Upper lobe of right lung (tissue), 1 donor: ENCODE measurements at regions not wholly inside any gene's neighbourhood (a gene's known extent, or its start where the extent isn't known, plus 50 kb on each side); places are given as distances from the start of the nearest gene placed in this dataset.

Experiments used
- ATAC-seq: fragments of 200-7000 bp; cut with Tn5 transposase; one replicate; pipeline ENCODE4 v1.9.1; 2020; ENCODE audit warnings: mild to moderate bottlenecking, moderate library complexity
- DNase-seq: peaks from one replicate; pipeline ENCODE4 v3.0.0-alpha.2; 2020
- H3K27ac ChIP-seq: fragments of 200-600 bp; one replicate; pipeline ENCODE4 v1.8.0; 2022
- H3K27me3 ChIP-seq: fragments of 200-600 bp; one replicate; pipeline ENCODE4 v1.8.0; 2022; ENCODE audit warnings: mild to moderate bottlenecking
- H3K36me3 ChIP-seq: fragments of 200-600 bp; one replicate; pipeline ENCODE4 v1.8.0; 2022
- H3K4me1 ChIP-seq: fragments of 200-600 bp; one replicate; pipeline ENCODE4 v1.8.0; 2022
- H3K4me3 ChIP-seq: fragments of 200-600 bp; one replicate; pipeline ENCODE4 v1.8.0; 2022; ENCODE audit warnings: mild to moderate bottlenecking
- H3K9me3 ChIP-seq: fragments of 200-600 bp; one replicate; pipeline ENCODE4 v1.8.0; 2022
- CTCF ChIP-seq: fragments of 200-600 bp; IDR thresholded peaks from one replicate; pipeline ENCODE4 v1.8.0; 2022; ENCODE audit warnings: antibody characterized with exemption
- intact Hi-C: fragments of 100-400 bp; cut with DNase I; formaldehyde crosslinking; loops from one replicate; pipeline ENCODE4 v1.11.0; 2022
- donor health status: DM: no; HTN: yes; CAD: no; lungs with severe emphysema.

DNA sequence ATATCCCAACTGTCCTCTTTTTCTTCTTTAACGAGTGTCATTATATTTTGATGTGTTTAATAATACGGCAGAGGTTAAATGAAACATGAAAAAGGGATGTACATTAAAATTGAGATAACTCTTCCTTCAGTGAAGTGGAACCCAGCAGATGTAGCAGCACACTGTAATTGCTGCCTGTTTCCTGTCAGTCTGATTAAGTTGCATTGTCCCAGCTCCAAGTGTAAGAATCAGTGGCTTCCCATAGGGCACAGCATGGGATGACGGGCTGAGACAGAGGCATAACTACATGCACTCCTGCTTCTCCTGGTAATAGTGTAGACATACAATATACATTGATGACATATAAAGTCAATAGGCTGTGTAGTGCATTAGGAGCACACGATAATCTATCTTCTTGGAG, 175.8 kb upstream of the TCF4 start:
- Histone ChIP-seq H3K27me3 (no peaks in the 10 kb centered on the region), H3K4me1 (no peaks in the 10 kb centered on the region), H3K36me3 (no peaks in the 10 kb centered on the region), H3K27ac (no peak overlapping the region), H3K9me3 (no peaks in the 10 kb centered on the region), H3K4me3 (no peak overlapping the region)
- TF ChIP-seq CTCF, result no peak
- no peak for ATAC-seq
- no peak for DNase-seq
- intact Hi-C loops, result no loop called here

- no peak for TF ChIP-seq CTCF
- ATAC-seq, result no peak
Measured at GRCh38 chr18:55763298-55763697, 175.3 kb upstream of the TCF4 start.

DNA sequence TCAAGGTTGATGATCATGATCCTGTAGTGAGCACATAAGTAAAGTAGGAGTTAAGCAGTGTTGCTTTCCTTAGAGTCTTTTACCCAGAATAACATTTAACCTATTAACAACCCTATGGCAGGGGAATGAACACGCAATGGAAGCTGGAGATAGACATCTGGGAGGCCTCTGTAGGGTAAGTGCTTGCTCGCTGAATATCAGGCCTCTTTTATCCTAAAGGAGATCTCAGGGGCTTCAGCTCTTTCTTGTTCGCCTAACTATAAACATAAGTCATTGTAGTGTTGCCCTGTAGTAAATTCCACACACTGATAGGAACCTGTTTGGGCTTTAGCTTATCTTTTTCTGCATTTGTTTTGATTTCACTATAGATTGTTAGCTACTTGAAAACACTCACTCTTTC, 174.4 kb upstream of the TCF4 start:
- Histone ChIP-seq H3K4me3 (no peak overlapping the region), H3K4me1 (no peaks in the 10 kb centered on the region), H3K27me3 (no peaks in the 10 kb centered on the region), H3K36me3 (no peaks in the 10 kb centered on the region), H3K27ac (no peak overlapping the region), H3K9me3 (no peaks in the 10 kb centered on the region)
- TF ChIP-seq CTCF, result no peak
- no peak for DNase-seq
- ATAC-seq, result no peak
- intact Hi-C loops, result no loop called here

More at GRCh38 chr18:55763298-55763697, 175.3 kb upstream of the TCF4 start:
- H3K36me3 ChIP-seq, result no peaks in the 10 kb centered on the region
- H3K27ac ChIP-seq, result no peak overlapping the region
- H3K9me3 ChIP-seq, result no peaks in the 10 kb centered on the region
- no peaks in the 10 kb centered on the region for H3K4me1 ChIP-seq
- no peaks in the 10 kb centered on the region for H3K27me3 ChIP-seq
- no peak for DNase-seq
- intact Hi-C loops, result no loop called here
- H3K4me3 ChIP-seq, result no peak overlapping the region

DNA sequence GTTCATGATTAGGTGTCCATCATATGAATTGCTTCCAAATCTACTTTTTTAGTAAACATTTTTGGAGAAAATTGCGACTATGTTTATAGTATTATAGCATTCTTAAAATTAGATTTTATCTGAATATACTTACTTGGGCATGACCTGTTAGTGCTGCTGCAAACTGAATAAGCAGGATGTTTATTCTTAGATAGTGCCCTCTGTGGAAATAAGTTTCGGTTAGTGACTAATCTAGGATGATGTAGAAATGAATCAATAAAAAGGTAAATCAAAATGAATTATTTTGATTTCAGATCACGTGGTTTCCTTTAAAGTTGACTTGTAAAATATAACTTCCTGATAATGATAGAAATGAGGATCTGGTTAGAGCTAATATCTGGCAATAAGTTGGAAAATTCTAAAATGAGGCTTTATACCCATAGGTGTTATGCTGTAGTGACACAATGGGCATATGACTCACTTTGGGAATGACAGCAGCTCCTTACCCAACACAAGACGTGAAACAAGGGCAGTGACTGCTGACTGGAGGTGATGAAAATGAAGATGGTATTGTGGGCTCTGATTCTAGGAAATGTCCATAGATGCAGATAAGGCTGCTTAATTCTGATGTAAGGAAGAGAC, 165.8 kb upstream of the TCF4 start:
- no peak overlapping the region for H3K27ac ChIP-seq
- ATAC-seq, result no peak
- no peaks in the 10 kb centered on the region for H3K4me1 ChIP-seq
- DNase-seq, result no peak
- no peaks in the 10 kb centered on the region for H3K9me3 ChIP-seq
- no peaks in the 10 kb centered on the region for H3K36me3 ChIP-seq
- TF ChIP-seq CTCF, result no peak
- H3K27me3 ChIP-seq, result no peaks in the 10 kb centered on the region
- intact Hi-C loops, result no loop called here
- H3K4me3 ChIP-seq, result no peak overlapping the region

DNA sequence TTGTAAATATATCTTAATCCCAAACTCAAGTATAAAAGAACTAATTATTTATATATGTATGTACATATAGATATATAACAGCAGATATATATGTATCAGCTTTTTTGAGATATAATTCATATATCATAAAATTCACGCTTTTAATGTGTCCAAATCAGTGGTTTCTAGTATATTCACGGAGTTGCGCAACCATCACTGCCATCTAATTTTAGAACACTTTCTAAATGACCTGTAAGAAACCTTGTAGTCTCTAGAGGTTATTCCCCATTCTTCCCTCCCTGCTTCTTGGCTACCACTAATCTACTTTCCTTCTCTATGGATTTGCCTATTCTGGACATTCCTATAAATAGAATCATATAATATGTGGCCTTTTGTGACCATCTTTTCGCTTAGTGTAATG, 163.5 kb upstream of the TCF4 start:
- TF ChIP-seq CTCF, result no peak
- H3K27me3 ChIP-seq, result no peaks in the 10 kb centered on the region
- no peaks in the 10 kb centered on the region for H3K9me3 ChIP-seq
- H3K36me3 ChIP-seq, result no peaks in the 10 kb centered on the region
- DNase-seq (no peak), ATAC-seq (no peak)
- no peaks in the 10 kb centered on the region for H3K4me1 ChIP-seq
- H3K4me3 ChIP-seq, result no peak overlapping the region
- intact Hi-C loops, result no loop called here
- no peak overlapping the region for H3K27ac ChIP-seq

DNA sequence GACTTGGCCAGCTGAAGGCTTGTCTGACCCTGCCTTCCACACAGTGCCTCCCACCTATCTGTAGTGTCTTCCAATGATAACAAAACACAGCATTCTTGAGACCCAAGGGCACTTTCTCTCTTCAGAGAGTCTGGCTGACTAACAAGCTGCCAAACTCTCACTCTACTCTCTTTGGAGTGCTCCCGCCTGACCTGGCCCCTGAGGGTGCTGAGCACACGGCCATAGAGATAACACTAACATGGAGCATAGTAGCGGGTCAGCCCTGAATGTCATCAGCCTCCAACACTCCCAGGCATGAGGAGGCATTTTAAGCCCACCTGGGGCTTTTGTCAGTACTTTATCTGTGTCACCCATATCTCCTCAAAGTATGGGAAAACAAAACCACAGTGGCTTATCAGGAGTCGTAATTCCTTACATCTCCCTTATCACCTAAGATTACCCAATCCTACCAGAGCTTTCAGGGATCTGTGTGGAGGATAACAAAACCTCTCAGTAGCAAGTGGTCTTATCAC, 160.3 kb upstream of the TCF4 start:
- Histone ChIP-seq H3K9me3 (no peaks in the 10 kb centered on the region), H3K4me1 (no peaks in the 10 kb centered on the region), H3K27me3 (no peaks in the 10 kb centered on the region), H3K27ac (no peak overlapping the region), H3K36me3 (no peaks in the 10 kb centered on the region), H3K4me3 (no peak overlapping the region)
- ATAC-seq (no peak), DNase-seq (no peak)
- intact Hi-C loops, result no loop called here
- TF ChIP-seq CTCF, result no peak
